IPS-18c (cell line): ENCODE measurements at regions not wholly inside any gene's neighbourhood (a gene's known extent, or its start where the extent isn't known, plus 50 kb on each side); places are given as distances from the start of the nearest gene placed in this dataset.

Source experiments
- H3K4me3 ChIP-seq: 2 replicates; pipeline ENCODE4 v1.7.0; 2013; ENCODE audit warnings: low read depth, mild to moderate bottlenecking, low read length, moderate library complexity; ENCODE audit not compliant: insufficient read depth
- H3K9me3 ChIP-seq: one replicate; pipeline ENCODE4 v1.6.1; 2013; ENCODE audit warnings: mild to moderate bottlenecking, low read length, moderate library complexity; ENCODE audit not compliant: control insufficient read depth, insufficient read depth

GRCh38 chr2:58923869-58924268 lies 682.7 kb upstream of the FANCL start:
- no peaks in the 10 kb centered on the region for H3K9me3 ChIP-seq
- no peak overlapping the region for H3K4me3 ChIP-seq

DNA sequence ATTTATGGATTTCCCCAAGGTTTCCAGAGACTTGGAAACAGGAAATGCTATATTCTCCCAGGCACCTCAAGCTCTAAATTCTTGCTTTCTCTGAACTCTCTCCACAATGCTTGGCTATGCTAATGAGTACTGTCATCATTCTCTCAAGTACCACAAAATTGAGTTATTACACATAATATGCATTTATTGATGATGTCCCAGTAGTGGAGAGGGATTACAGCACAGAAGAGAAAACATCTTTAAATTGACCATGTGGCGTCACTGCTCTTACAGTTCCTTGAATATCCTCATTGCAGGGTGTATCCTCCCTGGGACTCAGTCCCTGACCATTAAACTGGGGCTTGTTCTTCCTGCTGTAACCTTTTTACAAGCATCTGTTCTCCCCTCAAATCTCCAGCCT lies 681.1 kb upstream of the FANCL start:
- Histone ChIP-seq H3K9me3 (no peaks in the 10 kb centered on the region), H3K4me3 (no peak overlapping the region)

GRCh38 chr2:58921676-58922075 lies 680.6 kb upstream of the FANCL start:
- H3K9me3 ChIP-seq, result no peaks in the 10 kb centered on the region
- no peak overlapping the region for H3K4me3 ChIP-seq

DNA sequence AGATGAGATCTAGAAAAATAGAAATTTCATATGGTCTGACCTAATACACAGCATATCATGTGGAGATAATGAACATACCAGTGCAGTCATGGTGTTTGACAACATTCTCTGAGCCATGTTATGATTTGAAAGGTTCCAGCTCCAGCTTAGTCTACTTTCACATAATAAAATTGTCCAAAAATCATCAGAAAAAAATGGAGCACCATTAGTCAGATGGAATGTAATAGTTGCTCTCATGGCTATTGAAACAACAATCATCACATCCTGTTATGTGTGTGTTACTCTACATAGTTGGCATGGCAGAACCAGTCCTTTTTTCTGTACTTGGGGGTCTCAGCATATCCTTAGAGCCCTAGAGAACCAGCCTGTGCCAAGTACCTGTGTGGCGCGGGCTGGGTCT lies 678.9 kb upstream of the FANCL start:
- Histone ChIP-seq H3K9me3 (no peaks in the 10 kb centered on the region), H3K4me3 (no peak overlapping the region)

GRCh38 chr2:58919316-58919715 lies 678.2 kb upstream of the FANCL start:
- Histone ChIP-seq H3K9me3 (no peaks in the 10 kb centered on the region), H3K4me3 (no peak overlapping the region)

DNA sequence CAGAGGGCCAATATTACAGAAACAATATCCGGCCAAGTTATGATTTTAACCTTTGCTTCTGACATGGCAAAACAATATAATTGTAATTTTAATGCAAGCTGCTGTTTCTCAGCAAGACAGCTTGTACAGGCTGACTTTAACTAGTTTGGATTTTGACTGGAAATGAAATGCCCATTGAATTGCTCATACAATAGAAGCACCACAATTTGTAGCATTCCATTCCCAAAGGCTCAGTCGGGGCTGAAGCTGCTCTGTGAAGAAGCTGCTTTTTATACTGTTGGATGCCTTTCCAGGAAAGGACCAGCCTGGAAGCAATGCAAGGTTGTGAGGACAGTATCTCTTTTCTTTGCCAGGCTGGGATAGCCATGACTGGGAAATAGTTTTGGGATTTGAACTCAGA lies 677.0 kb upstream of the FANCL start:
- Histone ChIP-seq H3K4me3 (no peak overlapping the region), H3K9me3 (no peaks in the 10 kb centered on the region)

DNA sequence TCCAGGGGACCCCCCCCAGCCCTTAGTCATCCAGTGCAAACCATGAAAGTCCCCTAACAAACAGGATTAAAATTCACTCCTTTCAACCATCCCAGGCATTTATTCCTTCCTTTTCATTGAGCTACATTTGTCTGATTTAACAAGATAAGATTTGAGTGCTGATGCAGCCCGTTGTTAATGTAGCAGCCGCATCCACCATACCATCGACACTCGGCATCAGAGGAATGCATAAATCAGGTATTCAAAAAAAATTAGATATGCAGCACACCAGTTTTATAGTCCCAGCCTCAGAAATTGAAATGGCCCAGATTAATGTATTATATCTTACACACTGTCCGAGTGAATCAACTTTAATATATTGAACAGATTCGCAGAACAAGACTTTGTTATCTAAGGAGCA lies 676.5 kb upstream of the FANCL start:
- no peak overlapping the region for H3K4me3 ChIP-seq
- H3K9me3 ChIP-seq, result no peaks in the 10 kb centered on the region

DNA sequence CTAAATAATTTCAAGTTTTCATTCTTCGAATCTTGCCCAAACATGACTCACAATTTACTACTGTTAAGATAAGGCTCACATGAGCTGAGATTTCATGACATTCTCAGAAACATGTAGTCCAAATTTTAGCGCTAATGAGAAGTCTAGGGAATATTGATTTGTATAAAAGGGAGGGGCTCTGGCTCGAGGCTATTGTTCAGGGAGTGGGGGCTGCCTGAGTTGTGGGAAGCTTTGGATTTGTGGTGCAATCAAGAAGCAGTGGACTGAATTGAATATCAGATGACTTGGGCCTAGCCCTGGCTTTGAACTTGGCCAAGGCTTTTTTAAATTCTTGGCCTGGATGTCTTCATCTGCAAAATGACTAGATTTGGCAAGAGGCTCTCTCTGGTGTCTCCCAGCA lies 674.9 kb upstream of the FANCL start:
- Histone ChIP-seq H3K9me3 (no peaks in the 10 kb centered on the region), H3K4me3 (no peak overlapping the region)

DNA sequence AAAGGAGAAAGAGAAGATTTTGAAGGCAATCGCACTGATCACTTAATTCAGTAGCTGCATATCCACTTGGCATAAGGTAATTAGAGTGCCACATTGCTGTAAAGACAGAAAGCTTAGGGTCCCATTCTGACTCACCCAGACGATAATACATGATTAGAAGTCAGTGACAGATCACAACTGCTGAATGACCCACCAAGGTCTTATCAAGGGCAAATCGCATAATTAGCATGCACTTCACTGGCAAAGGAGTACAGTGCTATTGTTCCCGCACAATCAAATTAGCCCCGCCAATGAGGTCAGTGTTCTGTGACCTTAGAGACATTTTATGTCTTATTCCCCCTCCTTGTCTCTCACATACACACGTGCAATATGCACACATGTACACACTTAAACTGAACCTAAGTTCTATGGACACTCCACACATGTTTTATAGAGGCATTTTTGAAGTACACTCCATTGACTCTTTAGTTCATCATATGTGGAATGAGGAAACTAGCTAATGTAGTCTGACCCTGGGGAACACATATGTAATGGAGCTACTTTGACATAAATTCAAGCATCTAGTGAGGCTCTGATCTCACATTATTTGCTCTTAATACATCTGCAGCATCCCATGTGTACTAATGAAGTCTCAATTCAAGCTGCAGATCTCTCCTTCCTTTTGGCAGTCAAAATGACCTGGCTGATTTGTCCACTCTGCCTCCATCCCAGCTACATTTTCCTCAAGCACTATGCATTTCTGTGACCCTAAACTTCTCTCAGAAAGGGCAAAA lies 673.8 kb upstream of the FANCL start:
- H3K9me3 ChIP-seq, result no peaks in the 10 kb centered on the region
- no peak overlapping the region for H3K4me3 ChIP-seq

DNA sequence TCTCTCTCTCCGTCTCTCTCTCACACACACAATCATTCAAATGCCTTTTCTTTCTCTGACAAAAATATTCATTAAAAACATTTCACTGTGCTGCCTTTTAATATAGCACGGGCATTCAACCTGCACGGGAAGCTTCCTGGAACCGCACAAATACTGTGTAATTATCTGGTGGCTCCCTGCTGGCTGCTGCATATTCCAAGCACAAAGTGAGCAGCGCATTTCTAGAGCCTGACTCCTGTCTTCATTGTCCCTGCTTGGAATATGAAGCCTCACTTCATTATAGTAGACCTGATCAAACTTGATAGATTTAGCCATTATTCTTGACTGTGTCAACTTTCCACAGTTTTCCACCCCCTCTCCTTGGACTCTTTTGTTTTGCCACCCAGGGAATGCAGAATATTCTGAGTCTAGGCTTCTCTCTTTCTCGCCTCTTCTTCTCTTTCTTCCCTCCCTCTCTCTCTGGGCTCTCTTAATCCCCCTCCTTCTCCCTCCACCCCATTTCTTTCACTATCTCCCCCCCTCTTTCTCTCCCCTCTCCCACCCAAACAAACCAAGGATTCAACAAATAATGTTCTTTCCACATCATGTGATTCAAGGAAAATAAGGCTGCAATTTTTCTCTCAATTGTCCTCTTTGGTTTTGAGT lies 672.1 kb upstream of the FANCL start:
- Histone ChIP-seq H3K9me3 (no peaks in the 10 kb centered on the region), H3K4me3 (no peak overlapping the region)

GRCh38 chr2:58911877-58912276 lies 670.8 kb upstream of the FANCL start:
- H3K9me3 ChIP-seq, result no peaks in the 10 kb centered on the region
- no peak overlapping the region for H3K4me3 ChIP-seq

DNA sequence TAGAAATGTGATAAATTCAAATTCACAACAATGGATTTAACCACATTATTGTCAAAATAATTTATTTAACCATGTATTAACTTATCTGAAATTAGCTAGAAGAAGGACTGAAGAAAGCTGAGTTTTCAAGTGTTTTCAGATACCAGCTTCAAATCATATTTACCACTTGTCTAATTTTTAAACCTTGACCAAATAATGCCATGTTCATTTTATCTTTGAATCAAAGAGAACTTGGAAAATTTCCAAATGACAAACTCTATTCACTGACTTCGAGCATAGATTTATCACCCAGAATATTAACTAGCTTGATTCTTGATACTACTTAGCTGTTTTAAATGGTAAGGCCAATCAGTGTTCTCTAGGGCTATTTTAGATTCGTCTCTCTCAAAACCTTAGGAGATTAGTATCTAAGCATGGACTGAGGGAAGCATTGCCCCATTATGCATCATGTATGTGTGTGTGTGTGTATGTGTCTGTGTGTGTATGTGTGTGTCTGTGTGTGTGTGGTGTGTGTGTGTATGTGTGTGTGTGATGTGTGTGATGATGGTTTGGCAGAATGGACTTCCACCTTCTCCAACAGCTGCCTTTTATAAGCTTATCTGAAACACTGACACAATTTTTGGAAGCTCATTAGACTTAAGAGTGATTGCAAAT lies 667.5 kb upstream of the FANCL start:
- Histone ChIP-seq H3K4me3 (no peak overlapping the region), H3K9me3 (no peaks in the 10 kb centered on the region)

DNA sequence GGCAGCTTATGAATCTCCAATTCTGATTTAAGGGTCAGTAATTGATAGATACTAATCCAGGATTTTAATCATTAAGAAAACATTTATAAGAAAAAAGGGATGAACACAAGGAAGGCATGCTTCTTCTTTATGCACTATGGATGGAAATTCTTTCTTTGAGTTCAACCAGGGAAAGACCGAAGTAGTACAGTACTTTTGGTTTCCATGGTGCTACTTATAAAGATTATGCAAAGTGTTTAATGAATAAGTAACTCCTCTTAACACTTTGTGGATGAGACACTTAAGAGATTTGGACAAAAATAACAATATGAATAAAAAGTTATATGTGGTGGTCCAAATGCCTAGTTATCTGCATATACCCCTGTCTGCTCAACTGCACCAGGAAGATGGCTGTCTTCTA lies 666.5 kb upstream of the FANCL start:
- Histone ChIP-seq H3K4me3 (no peak overlapping the region), H3K9me3 (no peaks in the 10 kb centered on the region)

GRCh38 chr2:58906081-58906645 lies 665.0 kb upstream of the FANCL start:
- Histone ChIP-seq H3K9me3 (no peaks in the 10 kb centered on the region), H3K4me3 (no peak overlapping the region)

DNA sequence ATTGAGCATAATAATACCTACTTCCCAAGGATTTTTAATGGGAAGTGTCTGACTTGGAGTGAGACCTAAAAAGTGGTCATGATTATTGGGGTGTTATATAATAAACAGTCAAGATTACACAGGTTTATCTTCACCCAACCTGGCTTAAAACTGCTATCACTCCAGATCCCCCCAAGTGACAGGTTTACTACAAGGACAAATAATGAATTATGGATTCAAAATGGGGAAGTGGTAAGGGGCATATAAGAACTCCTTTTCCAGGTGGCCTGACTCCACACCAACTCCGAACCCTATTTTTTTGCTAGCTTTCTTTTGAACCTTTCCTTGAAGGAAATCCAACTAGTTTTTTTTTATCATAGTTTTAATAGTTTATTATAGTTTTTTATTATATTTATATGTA lies 663.0 kb upstream of the FANCL start:
- H3K4me3 ChIP-seq, result no peak overlapping the region
- no peaks in the 10 kb centered on the region for H3K9me3 ChIP-seq

DNA sequence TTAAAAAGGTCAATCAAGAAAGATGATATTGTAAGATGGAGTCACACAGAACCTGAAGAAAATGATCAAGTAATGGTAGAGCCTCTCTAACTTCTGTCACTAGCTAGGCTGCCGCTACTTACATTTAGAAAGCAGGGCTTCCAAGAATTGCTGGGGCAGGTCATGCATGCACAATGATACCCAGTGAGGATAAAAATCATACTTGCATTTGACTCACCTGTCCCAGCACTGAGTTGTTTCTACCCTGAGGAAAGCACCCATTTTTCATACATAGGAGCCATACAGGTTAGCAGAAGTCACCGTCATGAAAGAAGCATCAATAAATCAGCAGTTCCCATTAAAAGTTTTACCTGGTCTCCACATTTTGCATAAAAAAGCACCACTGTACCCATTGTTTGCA lies 662.3 kb upstream of the FANCL start:
- H3K9me3 ChIP-seq, result no peaks in the 10 kb centered on the region

DNA sequence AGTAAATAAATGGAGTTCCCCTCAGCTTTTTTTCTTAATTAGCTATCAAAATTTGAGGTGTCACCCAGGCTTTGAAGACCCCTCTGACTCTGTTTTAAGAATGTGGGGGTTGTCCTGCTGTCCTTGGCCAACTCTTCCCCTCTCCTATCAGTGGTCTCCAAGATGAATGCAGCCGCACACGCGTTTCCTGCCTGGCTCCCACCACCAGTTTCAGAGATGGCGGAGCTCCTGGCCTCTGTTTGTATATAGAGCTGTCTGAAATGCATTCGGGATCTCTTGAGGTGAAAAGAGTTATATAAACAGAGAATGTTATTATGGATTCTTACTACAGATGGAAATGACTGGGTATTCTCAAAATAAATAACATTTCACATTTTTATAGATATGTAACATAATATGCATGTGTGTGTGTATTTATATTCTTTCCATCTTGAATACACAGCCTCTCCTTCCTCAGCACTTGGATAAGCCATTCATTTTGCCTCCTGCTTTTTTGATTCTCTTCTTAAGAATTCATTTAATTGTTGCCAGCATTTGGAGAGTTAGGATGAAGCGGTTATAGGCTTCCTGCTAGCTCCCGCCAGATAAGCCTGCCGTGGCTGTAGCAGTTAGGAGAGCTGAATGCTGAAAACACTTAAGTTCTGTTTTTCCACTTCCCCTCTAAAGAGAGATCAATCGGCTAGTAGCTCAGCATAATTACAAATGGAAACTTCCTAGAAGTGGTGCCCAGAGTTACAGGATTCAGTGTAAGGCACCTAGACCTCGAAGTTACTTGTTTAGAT lies 659.3 kb upstream of the FANCL start:
- Histone ChIP-seq H3K4me3 (no peak overlapping the region), H3K9me3 (no peaks in the 10 kb centered on the region)

More for the DNA sequence above, 662.3 kb upstream of the FANCL start:
- no peak overlapping the region for H3K4me3 ChIP-seq
